Activated naive CD8-positive, alpha-beta T cell treated with anti-CD3 and anti-CD28 coated beads, Interleukin-2, amount 10 ng/mL, durations not matched to agents 7 days and 5 days (primary cell): ENCODE measurements at regions not wholly inside any gene's neighbourhood (a gene's known extent, or its start where the extent isn't known, plus 50 kb on each side); places are given as distances from the start of the nearest gene placed in this dataset.

Experiments
- ATAC-seq: fragments of 150-1000 bp; cut with Tn5 transposase; one replicate; pipeline ENCODE4 v1.10.0; 2021; ENCODE audit warnings: low read depth, moderate library complexity
- POLR2A ChIA-PET: fragments of 350-600 bp; sonication (Branson Sonifier 250); formaldehyde crosslinking; loops from one replicate; lab custom pipeline; 2021; ENCODE audit warnings: antibody characterized with exemption; lab: Charles Lee
- DNase-seq: peaks from one replicate; pipeline ENCODE4 v3.0.0; 2021
- H3K27ac Mint-ChIP-seq: one replicate; pipeline ENCODE4 v1.8.0; 2022; ENCODE audit warnings: mild to moderate bottlenecking, mixed read lengths
- H3K27me3 Mint-ChIP-seq: one replicate; pipeline ENCODE4 v1.8.0; 2022; ENCODE audit warnings: mild to moderate bottlenecking, moderate library complexity, mixed read lengths
- H3K36me3 Mint-ChIP-seq: one replicate; pipeline ENCODE4 v1.8.0; 2021; ENCODE audit warnings: mild to moderate bottlenecking, mixed read lengths
- H3K4me1 Mint-ChIP-seq: one replicate; pipeline ENCODE4 v1.8.0; 2021; ENCODE audit warnings: mixed read lengths
- H3K4me3 Mint-ChIP-seq: one replicate; pipeline ENCODE4 v1.8.0; 2022; ENCODE audit warnings: mild to moderate bottlenecking, moderate library complexity, mixed read lengths
- H3K9me3 Mint-ChIP-seq: one replicate; pipeline ENCODE4 v1.8.0; 2021; ENCODE audit warnings: mixed read lengths

DNA sequence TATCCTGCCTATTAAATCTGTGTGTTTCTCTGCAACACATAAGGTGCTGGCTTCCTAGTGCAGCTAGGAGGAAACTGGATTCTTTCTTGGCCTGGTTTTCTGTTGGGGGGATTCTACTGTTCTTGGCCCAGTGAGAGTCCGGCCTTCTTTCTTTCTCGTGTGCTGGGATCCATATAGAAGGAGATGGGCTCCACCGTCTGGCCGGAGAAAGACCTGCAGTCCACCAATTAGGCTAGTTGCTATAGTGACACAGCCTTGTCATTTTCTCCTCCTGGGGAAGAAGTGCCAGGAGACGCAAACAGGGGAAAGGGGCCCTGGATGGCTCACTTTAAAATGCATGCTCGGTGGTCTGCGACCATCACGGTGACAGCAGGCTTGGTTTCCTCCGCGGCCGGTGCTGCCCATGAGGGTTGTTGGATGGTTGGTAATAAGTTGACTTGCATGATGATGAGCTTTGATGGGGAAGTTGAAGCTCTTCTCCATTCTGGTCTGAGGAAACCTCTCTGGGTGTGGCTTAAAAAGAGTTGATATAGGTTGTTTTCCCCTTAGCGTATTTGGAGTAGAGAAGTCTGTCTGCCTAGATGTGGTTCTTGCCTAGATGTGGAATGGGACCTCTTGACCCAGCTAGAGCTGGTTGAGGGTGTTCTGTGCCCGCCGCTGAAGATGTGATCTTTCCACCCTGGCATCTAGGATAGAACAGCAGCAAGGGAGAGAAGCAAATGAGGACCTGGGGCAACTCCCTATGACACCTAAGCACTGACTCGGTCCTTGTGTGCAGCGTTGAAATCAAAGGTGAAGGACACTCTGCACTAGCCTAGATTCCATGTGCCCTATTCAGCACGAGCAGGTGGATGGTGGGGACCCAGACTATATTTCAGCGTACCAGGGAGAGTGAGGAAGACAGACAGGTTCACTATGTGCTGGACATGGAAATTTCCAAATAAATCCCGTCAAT is 1335.0 kb downstream of the BRD1 start:
- H3K27me3 Mint-ChIP-seq: peaks cover 36% of the 10 kb centered on the region
- no peak overlapping the region for H3K27ac Mint-ChIP-seq
- POLR2A ChIA-PET: no interaction called here
- peak; percentile 45 for DNase-seq
- H3K4me1 Mint-ChIP-seq: no peaks in the 10 kb centered on the region
- ATAC-seq: no peak
- no peaks in the 10 kb centered on the region for H3K9me3 Mint-ChIP-seq
- H3K4me3 Mint-ChIP-seq: no peak overlapping the region
- no peaks in the 10 kb centered on the region for H3K36me3 Mint-ChIP-seq

DNA sequence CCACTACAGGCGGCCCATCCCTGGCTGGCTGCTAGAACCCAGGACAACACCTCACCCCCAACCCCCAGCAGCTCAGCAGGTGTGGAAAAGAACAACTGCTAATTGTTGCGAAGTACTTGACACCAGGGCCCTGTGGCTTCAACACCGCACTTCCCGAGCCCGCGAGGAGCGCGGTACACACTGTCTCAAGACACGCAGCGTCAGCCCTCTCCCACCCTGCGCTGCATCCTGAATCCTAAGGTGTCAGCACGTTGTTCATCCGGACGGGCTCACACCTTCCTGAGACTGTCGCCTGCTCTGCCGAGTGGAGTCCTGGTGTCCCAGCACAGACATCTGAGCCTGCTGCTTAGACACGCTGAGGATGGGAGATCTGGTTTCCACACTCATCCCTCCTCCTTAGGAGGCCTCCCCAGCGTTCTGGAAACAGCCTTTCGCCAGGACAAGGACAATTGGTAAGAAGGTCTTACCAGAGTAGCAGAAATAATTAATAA is 1336.2 kb downstream of the BRD1 start:
- Mint-ChIP-seq H3K4me3 (no peak overlapping the region), H3K27ac (no peak overlapping the region), H3K4me1 (no peaks in the 10 kb centered on the region), H3K9me3 (no peaks in the 10 kb centered on the region), H3K27me3 (peaks cover 43% of the 10 kb centered on the region), H3K36me3 (no peaks in the 10 kb centered on the region)
- DNase-seq (no peak), ATAC-seq (no peak)
- POLR2A ChIA-PET: no interaction called here

DNA sequence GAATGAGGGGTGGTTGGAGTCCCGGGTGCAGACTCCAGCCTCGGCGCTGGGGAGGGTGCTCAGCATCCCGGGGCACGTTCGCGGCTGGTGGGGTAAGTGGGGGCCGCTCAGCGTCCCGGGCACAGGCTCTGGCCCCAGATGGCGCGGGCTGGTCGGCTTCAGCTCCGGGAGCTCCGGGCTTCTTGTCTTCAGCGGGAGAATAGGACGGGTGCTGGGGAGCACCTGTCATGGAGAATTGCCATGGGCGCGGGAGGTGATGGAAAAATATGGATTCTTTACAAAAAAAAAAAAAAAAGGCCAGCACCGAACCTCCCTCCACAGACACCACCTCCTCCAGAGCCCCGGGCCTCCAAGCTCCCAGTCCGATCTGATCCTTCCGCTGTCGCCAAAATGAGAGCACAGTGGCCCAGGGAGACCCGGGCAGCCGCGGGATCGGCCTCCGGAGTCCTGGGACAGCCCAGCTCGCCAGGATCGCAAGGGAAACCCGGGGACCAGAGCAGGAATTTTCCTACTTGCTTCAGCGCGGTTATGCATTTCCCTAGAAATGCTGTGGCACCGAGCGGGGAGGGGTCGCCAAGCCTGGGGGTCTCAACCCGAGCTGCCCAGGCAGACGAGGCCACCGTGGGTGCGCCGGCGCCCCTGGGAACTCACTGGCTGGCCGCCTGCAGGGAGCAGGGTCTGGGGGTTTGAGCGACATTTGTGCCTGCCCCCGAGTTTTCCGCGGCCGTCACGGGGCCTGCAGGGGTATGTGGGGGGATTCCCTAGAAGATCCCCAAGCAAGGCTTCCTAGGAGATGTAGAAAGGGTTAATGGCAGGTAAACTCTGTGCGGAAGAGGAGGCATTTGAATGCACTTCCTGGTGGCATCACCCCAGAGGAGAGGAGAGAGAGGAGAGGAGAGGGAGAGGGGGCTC is 1336.9 kb downstream of the BRD1 start:
- Mint-ChIP-seq H3K9me3 (no peaks in the 10 kb centered on the region), H3K27me3 (peaks cover 47% of the 10 kb centered on the region), H3K4me3 (no peak overlapping the region), H3K27ac (no peak overlapping the region), H3K36me3 (no peaks in the 10 kb centered on the region), H3K4me1 (no peaks in the 10 kb centered on the region)
- no peak for ATAC-seq
- no peak for DNase-seq
- POLR2A ChIA-PET: no interaction called here

DNA sequence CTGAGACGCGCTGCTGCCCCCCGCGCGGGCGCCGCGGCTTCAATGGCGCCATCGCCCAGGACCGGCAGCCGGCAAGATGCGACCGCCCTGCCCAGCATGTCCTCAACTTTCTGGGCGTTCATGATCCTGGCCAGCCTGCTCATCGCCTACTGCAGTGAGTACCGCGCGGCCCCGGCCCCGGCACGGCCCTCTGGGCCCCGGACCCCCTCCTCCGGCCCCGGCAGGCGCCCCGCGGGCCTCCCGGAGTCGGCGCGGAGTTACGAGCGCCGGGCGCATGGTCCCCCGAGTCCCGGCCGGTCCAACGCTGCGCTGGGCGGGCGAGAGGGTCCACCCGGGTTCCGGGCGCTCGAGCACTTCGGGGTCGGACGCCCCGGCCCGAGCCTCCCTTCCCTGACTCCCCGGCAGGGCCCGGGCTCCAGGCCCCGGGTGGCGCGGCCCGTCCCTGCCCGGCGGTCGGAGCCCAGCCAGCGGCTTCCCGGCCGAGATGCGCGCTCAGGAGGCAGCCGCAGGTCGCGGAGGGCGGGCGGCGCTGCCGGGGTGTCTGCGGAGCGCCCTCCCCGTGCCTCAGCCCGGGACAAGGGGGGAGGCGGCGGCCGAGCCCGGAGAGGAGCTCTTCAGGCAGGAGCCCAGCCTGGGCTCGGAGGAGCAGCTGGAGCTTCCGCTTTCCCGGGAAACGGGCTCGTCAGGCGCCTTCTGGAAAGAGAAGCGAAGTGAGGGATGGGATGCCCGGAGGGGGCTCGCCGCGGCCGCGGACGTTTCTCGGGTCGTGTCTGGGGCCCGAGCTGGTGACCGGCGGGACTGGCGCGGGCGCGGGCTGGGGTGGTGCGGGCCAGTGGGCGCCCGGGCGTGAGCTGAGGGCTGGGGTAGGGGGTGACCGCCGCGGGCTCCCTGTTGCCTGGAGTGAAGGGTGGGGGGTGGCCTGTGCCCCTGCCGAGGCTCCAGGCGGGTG is 1337.8 kb downstream of the BRD1 start:
- no peak overlapping the region for H3K27ac Mint-ChIP-seq
- POLR2A ChIA-PET: no interaction called here
- no peaks in the 10 kb centered on the region for H3K9me3 Mint-ChIP-seq
- no peaks in the 10 kb centered on the region for H3K36me3 Mint-ChIP-seq
- no peak for DNase-seq
- no peaks in the 10 kb centered on the region for H3K4me1 Mint-ChIP-seq
- peaks cover 47% of the 10 kb centered on the region for H3K27me3 Mint-ChIP-seq
- no peak overlapping the region for H3K4me3 Mint-ChIP-seq
- ATAC-seq: no peak

DNA sequence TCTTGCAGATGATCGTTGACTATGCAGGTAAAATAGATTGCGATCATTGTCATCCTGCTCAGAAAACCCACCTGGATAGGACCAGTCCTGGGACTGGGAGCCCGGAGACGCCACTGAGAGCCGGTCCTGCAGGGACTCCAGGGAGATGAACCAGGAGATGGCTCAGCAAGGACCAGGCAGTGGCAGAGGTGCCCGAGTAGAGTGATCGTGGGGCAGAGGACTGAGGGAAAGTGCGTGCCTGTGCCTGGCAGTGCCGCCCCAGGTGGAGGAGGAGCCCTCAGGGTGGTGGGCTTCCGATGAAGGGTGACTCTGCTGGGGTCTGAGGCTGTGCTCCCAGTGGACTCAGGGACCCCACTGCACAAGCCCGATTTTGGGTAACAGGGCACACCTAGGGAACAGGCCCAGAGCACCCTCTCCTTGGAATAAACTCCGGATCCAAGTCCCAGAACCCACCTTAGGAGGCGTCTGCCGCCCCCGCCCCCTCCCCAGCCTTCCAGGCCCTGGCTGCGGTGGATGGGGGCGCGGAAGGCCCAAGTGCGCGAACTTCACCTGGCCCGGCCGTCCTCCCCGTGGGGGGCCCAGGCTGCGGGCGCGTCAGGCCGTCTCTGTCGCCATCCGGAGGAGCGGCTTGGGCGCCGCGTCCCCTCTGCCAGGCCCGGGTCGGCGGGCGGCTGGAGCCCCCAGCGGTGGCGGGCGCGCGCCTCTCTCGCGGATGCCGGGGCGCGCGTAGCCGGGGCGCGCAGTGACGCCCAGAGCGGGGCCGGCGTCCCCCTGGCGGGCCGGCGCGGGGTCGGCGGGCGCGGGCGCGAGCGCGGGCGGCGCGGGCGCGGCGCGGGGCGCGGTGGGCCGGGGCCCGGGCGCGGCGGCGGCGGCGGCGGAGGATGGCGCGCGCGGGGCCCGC is 1338.8 kb downstream of the BRD1 start:
- no peaks in the 10 kb centered on the region for H3K9me3 Mint-ChIP-seq
- DNase-seq (no peak), ATAC-seq (no peak)
- peaks cover 47% of the 10 kb centered on the region for H3K27me3 Mint-ChIP-seq
- POLR2A ChIA-PET: no interaction called here
- H3K27ac Mint-ChIP-seq: no peak overlapping the region
- no peak overlapping the region for H3K4me3 Mint-ChIP-seq
- no peaks in the 10 kb centered on the region for H3K4me1 Mint-ChIP-seq
- no peaks in the 10 kb centered on the region for H3K36me3 Mint-ChIP-seq

DNA sequence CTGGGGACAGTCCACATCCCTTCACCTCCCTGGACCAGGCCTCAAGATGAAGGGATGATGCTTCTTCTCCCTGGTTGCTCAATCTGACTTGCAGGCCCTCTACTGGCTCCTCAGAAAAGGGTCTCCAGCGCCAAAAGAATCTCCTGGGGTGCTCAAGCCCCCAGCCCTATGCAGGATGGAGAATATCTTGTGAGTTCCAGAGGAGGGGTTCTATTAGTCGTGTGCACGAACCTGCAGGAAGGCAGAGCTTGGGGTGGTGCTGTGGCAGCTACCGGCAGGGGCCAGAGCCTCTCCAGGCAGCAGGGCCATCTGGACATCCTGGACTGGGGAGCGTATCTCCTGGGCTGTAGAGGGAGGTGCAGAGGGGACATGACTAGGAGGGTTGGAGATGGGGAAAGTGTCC is 1339.5 kb downstream of the BRD1 start:
- Mint-ChIP-seq H3K4me1 (no peaks in the 10 kb centered on the region), H3K9me3 (no peaks in the 10 kb centered on the region), H3K27me3 (peaks cover 47% of the 10 kb centered on the region), H3K27ac (no peak overlapping the region), H3K36me3 (no peaks in the 10 kb centered on the region), H3K4me3 (no peak overlapping the region)
- POLR2A ChIA-PET: no interaction called here
- ATAC-seq (no peak), DNase-seq (no peak)

DNA sequence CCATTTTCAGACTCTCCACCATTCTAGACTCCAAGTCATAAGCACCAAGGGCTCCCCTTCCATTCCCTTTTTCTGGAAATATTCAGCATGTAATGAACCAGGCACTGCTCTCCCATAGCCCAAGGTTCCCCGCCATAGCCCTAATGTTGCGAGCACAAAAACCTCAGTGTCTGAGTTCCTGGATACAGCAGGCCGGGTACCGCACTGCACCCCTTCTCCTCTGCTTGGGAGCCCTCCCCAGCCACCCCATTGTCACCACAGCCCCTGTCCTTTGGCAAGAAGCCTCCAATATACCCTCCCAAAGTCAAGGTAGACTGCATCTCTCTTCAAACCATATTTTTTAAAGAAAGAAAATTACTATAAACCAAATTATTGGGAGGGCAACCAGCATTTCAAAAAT is 1341.1 kb downstream of the BRD1 start:
- Mint-ChIP-seq H3K27ac (no peak overlapping the region), H3K4me3 (no peak overlapping the region), H3K27me3 (peaks cover 35% of the 10 kb centered on the region), H3K36me3 (no peaks in the 10 kb centered on the region), H3K4me1 (no peaks in the 10 kb centered on the region), H3K9me3 (no peaks in the 10 kb centered on the region)
- no peak for DNase-seq
- ATAC-seq: no peak
- POLR2A ChIA-PET: no interaction called here

DNA sequence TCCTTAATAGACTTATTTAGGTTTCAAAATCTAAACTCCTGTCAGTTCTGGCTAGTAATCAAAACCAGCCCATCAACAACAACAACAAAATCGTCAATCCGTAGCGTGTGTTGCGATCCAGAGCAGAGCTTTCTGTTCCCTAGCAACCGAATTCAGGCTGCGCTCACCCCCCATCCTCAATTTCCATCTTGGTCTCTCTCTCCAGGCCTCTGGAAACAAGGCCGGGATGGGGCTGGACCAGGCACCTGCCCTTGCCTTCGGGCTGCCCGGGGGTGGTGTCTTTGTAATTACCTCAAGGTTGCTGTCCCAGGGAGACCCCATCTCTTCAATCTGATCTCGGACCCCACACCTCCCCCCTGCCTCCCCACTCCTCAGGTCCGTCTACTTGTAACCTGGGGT is 1341.5 kb downstream of the BRD1 start:
- POLR2A ChIA-PET: no interaction called here
- H3K4me1 Mint-ChIP-seq: no peaks in the 10 kb centered on the region
- no peak for DNase-seq
- peaks cover 31% of the 10 kb centered on the region for H3K27me3 Mint-ChIP-seq
- no peaks in the 10 kb centered on the region for H3K36me3 Mint-ChIP-seq
- ATAC-seq: no peak
- H3K9me3 Mint-ChIP-seq: no peaks in the 10 kb centered on the region
- H3K4me3 Mint-ChIP-seq: no peak overlapping the region
- H3K27ac Mint-ChIP-seq: no peak overlapping the region

DNA sequence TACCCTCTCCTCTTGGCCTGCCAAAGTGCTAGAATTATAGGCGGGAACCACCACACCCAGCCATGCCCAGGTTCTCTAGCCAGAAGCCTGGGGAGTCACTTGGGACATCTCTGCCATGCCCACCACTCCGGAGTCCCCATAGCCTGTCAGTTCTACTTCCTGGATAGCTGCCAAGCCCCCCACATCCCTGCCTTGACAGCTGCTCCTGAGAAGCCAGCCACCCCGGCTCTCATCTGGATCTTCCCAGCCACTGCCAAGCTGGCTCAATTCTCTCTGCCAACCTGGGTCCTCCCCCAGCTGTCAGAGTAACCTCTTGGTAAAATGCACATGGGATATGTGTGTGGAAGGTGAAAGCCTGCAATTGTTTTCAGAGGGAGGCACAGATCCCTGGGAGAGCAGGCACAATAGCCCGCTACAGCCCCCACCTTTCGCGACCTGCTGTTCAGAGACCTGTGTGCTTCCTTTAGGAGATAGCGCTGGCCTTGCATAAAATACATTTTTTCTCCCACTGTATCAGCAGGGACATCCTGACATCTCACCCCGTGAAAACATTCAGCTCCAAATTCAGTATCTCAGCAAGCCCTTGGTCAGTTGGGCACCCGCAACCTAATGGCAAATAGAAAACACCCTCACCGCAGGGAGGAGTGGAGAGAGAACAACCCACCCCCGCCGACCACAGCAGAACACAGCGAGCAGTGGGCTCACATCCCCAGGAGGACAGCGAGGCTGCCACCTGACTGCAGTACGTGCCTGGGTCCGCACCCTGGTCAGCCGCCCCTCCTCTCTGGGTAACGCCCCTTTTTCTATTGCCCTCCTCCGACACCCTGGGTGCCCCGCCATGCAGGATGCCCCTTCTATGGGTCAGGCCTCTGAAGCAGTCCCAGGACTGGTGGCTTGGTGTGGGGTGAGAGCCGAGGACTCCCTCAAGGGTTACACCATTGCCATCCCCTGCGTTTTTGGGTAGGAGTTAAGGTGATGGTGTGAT is 1342.2 kb downstream of the BRD1 start:
- H3K27me3 Mint-ChIP-seq: peaks cover 26% of the 10 kb centered on the region
- H3K36me3 Mint-ChIP-seq: no peaks in the 10 kb centered on the region
- H3K27ac Mint-ChIP-seq: no peak overlapping the region
- ATAC-seq (no peak), DNase-seq (no peak)
- no peak overlapping the region for H3K4me3 Mint-ChIP-seq
- H3K4me1 Mint-ChIP-seq: no peaks in the 10 kb centered on the region
- POLR2A ChIA-PET: no interaction called here
- H3K9me3 Mint-ChIP-seq: no peaks in the 10 kb centered on the region

DNA sequence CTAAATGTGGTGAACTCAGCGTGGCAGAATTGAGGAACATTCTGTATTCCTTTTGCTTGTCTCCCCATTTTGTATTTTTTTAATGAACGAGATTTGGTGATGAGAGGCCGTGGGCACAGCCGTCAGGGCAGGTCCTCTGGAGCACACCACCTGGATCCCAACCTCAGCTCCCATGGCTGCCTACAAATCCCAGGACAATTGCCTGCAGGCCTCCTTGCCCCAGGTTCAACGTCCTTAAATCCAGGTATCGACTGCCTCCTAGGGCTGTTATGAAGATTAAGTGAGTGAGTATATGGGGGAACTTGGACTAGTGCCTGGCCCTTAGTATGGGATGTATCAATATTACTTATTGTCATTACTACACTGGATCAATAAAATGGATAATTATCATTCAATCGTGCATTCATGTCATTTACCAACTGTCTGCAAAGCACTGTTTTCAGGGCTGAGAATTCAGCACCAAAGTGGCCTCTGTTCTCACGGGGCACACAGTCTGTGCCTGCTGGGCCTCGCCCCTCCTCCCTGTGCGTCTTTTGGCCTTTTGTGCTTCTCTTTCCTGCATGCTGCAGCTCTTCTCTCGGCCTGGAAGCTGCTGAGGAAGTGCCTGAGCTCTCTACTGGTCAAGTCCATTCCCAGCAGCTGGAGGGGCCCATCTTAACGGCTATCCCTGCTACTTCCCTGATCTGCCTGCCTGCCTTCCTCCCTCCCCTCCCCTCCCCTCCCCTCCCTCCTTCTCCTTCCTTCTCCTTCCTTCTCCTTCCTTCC is 1343.7 kb downstream of the BRD1 start:
- Mint-ChIP-seq H3K4me3 (no peak overlapping the region), H3K27me3 (peaks cover 24% of the 10 kb centered on the region), H3K4me1 (no peaks in the 10 kb centered on the region), H3K27ac (no peak overlapping the region), H3K9me3 (no peaks in the 10 kb centered on the region), H3K36me3 (no peaks in the 10 kb centered on the region)
- POLR2A ChIA-PET: no interaction called here
- no peak for ATAC-seq
- no peak for DNase-seq

DNA sequence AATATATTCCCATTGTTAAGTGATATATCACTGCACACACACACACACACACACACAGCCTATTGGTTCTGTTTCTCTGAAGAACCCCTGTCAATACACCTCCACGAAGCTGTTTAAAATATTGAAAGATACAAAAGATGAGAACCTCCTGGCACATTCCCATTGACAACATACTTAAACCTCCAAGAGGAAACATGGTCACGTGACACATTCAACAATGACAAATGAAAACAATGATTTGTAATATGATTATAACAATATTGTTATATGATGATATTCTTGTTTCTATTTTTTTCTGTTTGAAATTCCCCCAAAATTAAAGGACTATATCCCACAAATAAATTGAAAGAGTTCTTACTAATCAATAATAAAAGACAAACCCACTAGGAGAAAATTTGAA is 1344.9 kb downstream of the BRD1 start:
- H3K4me1 Mint-ChIP-seq: no peaks in the 10 kb centered on the region
- peaks cover 13% of the 10 kb centered on the region for H3K27me3 Mint-ChIP-seq
- no peaks in the 10 kb centered on the region for H3K36me3 Mint-ChIP-seq
- no peak for DNase-seq
- H3K4me3 Mint-ChIP-seq: no peak overlapping the region
- no peak for ATAC-seq
- POLR2A ChIA-PET: no interaction called here
- no peak overlapping the region for H3K27ac Mint-ChIP-seq
- H3K9me3 Mint-ChIP-seq: no peaks in the 10 kb centered on the region
